Heart right ventricle (tissue), 16 donors: ENCODE measurements at regions not wholly inside any gene's neighbourhood (a gene's known extent, or its start where the extent isn't known, plus 50 kb on each side); places are given as distances from the start of the nearest gene placed in this dataset.

Experiments used
- ATAC-seq, 8 donors: fragments of 200-7000 bp; cut with Tn5 transposase; one replicate each; pipeline ENCODE4 v1.9.1; 2020; ENCODE audit warnings: mild to moderate bottlenecking in 8 of 8, moderate library complexity in 8 of 8, moderate number of reproducible peaks in 1 of 8
- DNase-seq, 2 donors: peaks; one replicate each; pipeline ENCODE4 v3.0.0-alpha.2; 2020
- H3K27ac ChIP-seq, 10 donors: fragments of 200-600 bp; sonication (generic) in 2 of 10; one replicate each; pipeline versions ENCODE4 v1.5.0 to v1.8.0; 2020 to 2022; ENCODE audit warnings: mild to moderate bottlenecking in 3 of 10
- H3K27me3 ChIP-seq, 7 donors: fragments of 200-600 bp; one replicate each; pipeline ENCODE4 v1.8.0; 2021 to 2022; ENCODE audit warnings: mild to moderate bottlenecking in 2 of 7
- H3K36me3 ChIP-seq, 9 donors: fragments of 200-600 bp; sonication (generic) in 1 of 9; one replicate each; pipeline versions ENCODE4 v1.5.0 to v1.8.0; 2020 to 2022; ENCODE audit warnings: mild to moderate bottlenecking in 2 of 9
- H3K4me1 ChIP-seq, 9 donors: fragments of 200-600 bp; sonication (generic) in 1 of 9; one replicate each; pipeline versions ENCODE4 v1.5.0 to v1.8.0; 2020 to 2022; ENCODE audit warnings: mild to moderate bottlenecking in 4 of 9
- H3K4me3 ChIP-seq, 10 donors: fragments of 200-600 bp; sonication (generic) in 2 of 10; one replicate each; pipeline versions ENCODE4 v1.5.0 to v1.8.0; 2020 to 2022; ENCODE audit warnings: mild to moderate bottlenecking in 7 of 10, moderate library complexity in 2 of 10
- H3K9me3 ChIP-seq, 11 donors: fragments of 200-600 bp in 10 of 11; sonication (generic) in 2 of 11; one replicate each; pipeline versions ENCODE4 v1.5.0 to v1.8.0; 2013 to 2022; ENCODE audit warnings: mild to moderate bottlenecking in 2 of 11, control low read depth in 1 of 11, moderate library complexity in 1 of 11
- WGBS, 2 donors: extraction: QIAGEN DNeasy Blood & Tissue Kit; methylation state at CpG; one replicate each; pipeline ENCODE4 v1.1.7; 2013; ENCODE audit warnings: inconsistent platforms in 1 of 2; 5-methylcytosine and 5-hydroxymethylcytosine counted together
- intact Hi-C, 10 donors: fragments of 100-400 bp; cut with DNase I; formaldehyde crosslinking; loops; one replicate each; pipeline versions ENCODE4 v1.11.1 to v1.14.2; 2022
- TF ChIP-seq, protein P1 (sequence below), 9 donors: fragments of 200-600 bp; sonication (generic) in 2 of 9; IDR thresholded peaks; one replicate each; pipeline versions ENCODE4 v1.5.0 to v1.8.0; 2021 to 2022; ENCODE audit warnings: antibody characterized with exemption in 9 of 9, mild to moderate bottlenecking in 5 of 9, moderate library complexity in 1 of 9
- donor health status: Arrhythmogenic right ventricular cardiomyopathy.
- donor health status: ischemic (EF 13 %, LVEDD 7.1; RV severe dilation, severe dysfunction).
- donor health status: healthy with polysubstance abuse.
- donor health status: DM: no; HTN: yes; CAD: no.
- donor health status: DM: no; HTN: no; CAD: no.
- donor health status: ischemic (EF 25% LVEDD 6.9; RV normal size, moderate dysfunction).
- donor health status: ischemic (EF 25% LVEDD 5.7; RV mildly dilated, moderate dysfunction).
- donor health status: healthy.
- donor health status: DM: yes; HTN: yes; CAD: no.
- donor health status: Ischemic cardiomyopathy.
- donor health status: ischemic (EF 35%, LVEDD 5.7; RV mildly dilated, moderate dysfunction).
- donor health status: nonischemic (EF 11% LVEDD 7.7; RV severe dilation, severe dysfunction).
- donor health status: DM: yes; HTN: yes; CAD: no.
- donor health status: PGD.
- donor health status: ischemic (EF 29% LVEDD 5.4; RV normal size, mild dysfunction).
- donor health status: nonischemic (EF 23%, LVEDD 6.1; RV moderate dilation, normal function).

DNA sequence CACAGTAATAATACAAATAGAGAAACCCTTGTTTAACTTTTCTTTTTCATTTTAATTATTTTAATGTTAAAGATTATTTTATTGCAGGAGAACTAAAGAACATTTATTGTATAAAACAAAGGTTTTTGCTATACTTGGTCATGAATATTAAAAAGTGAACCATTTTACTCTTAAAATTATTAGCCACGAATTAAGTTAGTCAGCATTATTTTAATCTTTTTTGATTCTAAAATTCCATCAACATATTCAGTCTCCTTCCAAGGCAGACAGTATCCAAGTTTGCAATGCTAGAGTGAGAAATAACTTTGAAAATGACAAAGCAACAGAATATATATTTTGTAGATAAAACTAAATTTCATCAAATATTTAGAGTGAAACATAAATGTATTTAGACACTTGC, 110.7 kb upstream of the CDH18 start:
- no peaks in the 10 kb centered on the region for H3K4me1 ChIP-seq
- TF ChIP-seq, protein P1, sequence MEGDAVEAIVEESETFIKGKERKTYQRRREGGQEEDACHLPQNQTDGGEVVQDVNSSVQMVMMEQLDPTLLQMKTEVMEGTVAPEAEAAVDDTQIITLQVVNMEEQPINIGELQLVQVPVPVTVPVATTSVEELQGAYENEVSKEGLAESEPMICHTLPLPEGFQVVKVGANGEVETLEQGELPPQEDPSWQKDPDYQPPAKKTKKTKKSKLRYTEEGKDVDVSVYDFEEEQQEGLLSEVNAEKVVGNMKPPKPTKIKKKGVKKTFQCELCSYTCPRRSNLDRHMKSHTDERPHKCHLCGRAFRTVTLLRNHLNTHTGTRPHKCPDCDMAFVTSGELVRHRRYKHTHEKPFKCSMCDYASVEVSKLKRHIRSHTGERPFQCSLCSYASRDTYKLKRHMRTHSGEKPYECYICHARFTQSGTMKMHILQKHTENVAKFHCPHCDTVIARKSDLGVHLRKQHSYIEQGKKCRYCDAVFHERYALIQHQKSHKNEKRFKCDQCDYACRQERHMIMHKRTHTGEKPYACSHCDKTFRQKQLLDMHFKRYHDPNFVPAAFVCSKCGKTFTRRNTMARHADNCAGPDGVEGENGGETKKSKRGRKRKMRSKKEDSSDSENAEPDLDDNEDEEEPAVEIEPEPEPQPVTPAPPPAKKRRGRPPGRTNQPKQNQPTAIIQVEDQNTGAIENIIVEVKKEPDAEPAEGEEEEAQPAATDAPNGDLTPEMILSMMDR (IDR thresholded peaks at IDR 0.05) = no peak
- H3K4me3 ChIP-seq = no peak overlapping the region
- H3K27me3 ChIP-seq = no peaks in the 10 kb centered on the region
- 71 to 75% methylated on average over 1 of the region's 1 CpG for WGBS, 2 donors
- peaks cover 0 to 8% (median 0%) of the 10 kb centered on the region in 11 donors for H3K9me3 ChIP-seq
- H3K27ac ChIP-seq = no peak overlapping the region
- no peaks in the 10 kb centered on the region for H3K36me3 ChIP-seq
- intact Hi-C loops = no loop called here
- no peak for ATAC-seq
- DNase-seq = no peak

DNA sequence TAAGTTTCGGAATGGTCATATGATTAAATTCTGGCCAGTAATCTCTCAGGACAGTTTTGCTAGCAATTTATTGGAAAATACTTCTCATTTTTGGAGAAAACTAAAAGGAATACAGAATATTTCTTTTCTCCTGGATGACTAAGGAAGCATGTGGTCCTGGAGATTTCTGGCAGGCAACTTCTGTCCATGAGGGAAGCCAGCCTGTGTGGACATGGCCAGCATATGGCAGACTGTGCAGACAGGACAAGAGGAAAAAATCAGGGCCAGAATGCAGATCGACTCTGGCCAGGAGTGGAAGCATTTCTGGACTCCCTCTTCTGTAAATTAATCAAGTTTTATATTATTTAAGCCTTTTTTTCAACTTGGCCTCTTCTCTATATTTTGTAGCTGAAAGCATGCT, 100.4 kb upstream of the CDH18 start:
- 55 to 74% methylated on average over 2 of the region's 2 CpGs for WGBS, 2 donors
- no peaks in the 10 kb centered on the region for H3K36me3 ChIP-seq
- TF ChIP-seq, protein P1 (IDR thresholded peaks at IDR 0.05) = no peak
- no peaks in the 10 kb centered on the region for H3K27me3 ChIP-seq
- no peak overlapping the region for H3K27ac ChIP-seq
- peaks cover 0 to 40% (median 4%) of the 10 kb centered on the region in 11 donors for H3K9me3 ChIP-seq
- no peak for ATAC-seq
- intact Hi-C loops = no loop called here
- DNase-seq = no peak
- no peak overlapping the region for H3K4me3 ChIP-seq
- H3K4me1 ChIP-seq = peaks cover 0 to 5% (median 0%) of the 10 kb centered on the region in 9 donors

DNA sequence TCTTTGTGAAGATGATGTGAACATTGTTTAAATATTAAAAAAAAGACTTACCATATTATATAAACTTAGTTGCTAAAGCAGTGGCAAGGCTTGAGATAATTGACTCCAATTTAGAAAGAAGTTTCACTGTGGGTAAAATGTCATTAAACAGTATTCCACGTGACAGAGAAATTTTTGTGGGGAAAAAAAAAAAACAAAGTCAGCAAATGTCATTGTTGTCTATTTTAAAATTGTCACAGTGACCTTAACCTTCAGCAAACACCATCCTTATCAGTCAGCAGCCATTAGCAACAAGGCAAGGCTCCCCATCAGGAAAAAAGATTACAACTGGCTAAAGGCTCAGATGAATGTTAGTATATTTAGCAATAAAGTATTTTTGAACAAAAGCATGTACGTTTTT, 99.3 kb upstream of the CDH18 start:
- intact Hi-C loops = no loop called here
- ATAC-seq = no peak
- Histone ChIP-seq H3K27me3 (no peaks in the 10 kb centered on the region), H3K36me3 (no peaks in the 10 kb centered on the region), H3K27ac (no peak overlapping the region), H3K9me3 (peaks cover 0 to 46% (median 4%) of the 10 kb centered on the region in 11 donors), H3K4me1 (peaks cover 0 to 5% (median 0%) of the 10 kb centered on the region in 9 donors), H3K4me3 (no peak overlapping the region)
- no peak for DNase-seq
- 29 to 36% methylated on average over 2 of the region's 2 CpGs for WGBS, 2 donors
- TF ChIP-seq, protein P1 (IDR thresholded peaks at IDR 0.05) = no peak

DNA sequence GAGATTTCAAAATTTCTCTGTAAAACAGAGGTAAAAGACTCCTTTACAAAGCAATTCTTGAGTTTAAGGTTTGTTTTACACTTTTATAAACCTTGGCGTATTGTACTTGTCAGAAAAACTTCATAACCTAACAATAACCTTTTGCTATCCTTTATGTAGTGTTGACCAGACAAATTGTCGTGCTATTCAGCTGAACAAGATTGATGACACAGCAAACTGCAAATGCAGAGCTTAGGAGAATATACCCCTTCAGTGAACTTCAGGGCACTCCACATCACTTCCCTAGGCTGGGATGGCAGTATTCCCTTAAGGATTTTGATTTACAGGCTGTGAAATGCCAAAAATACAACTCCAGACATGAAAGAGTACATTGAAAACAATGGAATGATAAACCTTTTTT, 89.2 kb upstream of the CDH18 start:
- Histone ChIP-seq H3K4me3 (no peak overlapping the region), H3K27ac (no peak overlapping the region), H3K4me1 (no peaks in the 10 kb centered on the region), H3K27me3 (no peaks in the 10 kb centered on the region), H3K36me3 (no peaks in the 10 kb centered on the region), H3K9me3 (peaks cover 0 to 15% (median 0%) of the 10 kb centered on the region in 11 donors)
- DNase-seq (no peak), ATAC-seq (no peak)
- TF ChIP-seq, protein P1 (IDR thresholded peaks at IDR 0.05) = no peak
- 59 to 62% methylated on average over 2 of the region's 2 CpGs for WGBS, 2 donors
- intact Hi-C loops = no loop called here
